ENCODE measurements at regions not wholly inside any gene's neighbourhood (a gene's known extent, or its start where the extent isn't known, plus 50 kb on each side); places are given as distances from the start of the nearest gene placed in this dataset.

- H3K4me3 ChIP-seq (ENCODE audit: insufficient read depth, low read depth, low read length): no peak overlapping the region
- no peak for DNase-seq
- no peaks in the 10 kb centered on the region for H3K36me3 ChIP-seq (replicated peaks; ENCODE audit: control insufficient read depth, insufficient read depth, low read length)
- no peaks in the 10 kb centered on the region for H3K27me3 ChIP-seq (ENCODE audit: control insufficient read depth, insufficient read depth, low read length)
Observed at GRCh38 chr18:29307231-29307630, 1130.3 kb upstream of the CDH2 start.

GRCh38 chr18:29305516-29305915 lies 1128.6 kb upstream of the CDH2 start:
- DNase-seq: no peak
- Histone ChIP-seq H3K27me3 (ENCODE audit: control insufficient read depth, insufficient read depth, low read length) (no peaks in the 10 kb centered on the region), H3K36me3 (replicated peaks; ENCODE audit: control insufficient read depth, insufficient read depth, low read length) (no peaks in the 10 kb centered on the region), H3K4me3 (ENCODE audit: insufficient read depth, low read depth, low read length) (no peak overlapping the region)

- no peaks in the 10 kb centered on the region for H3K36me3 ChIP-seq (replicated peaks; ENCODE audit: control insufficient read depth, insufficient read depth, low read length)
- DNase-seq: no peak
- no peak overlapping the region for H3K4me3 ChIP-seq (ENCODE audit: insufficient read depth, low read depth, low read length)
- H3K27me3 ChIP-seq (ENCODE audit: control insufficient read depth, insufficient read depth, low read length): no peaks in the 10 kb centered on the region
Observed at GRCh38 chr18:29301048-29301447, 1124.1 kb upstream of the CDH2 start.

- no peaks in the 10 kb centered on the region for H3K36me3 ChIP-seq (replicated peaks; ENCODE audit: control insufficient read depth, insufficient read depth, low read length)
Observed at GRCh38 chr18:29285471-29285870, 1108.5 kb upstream of the CDH2 start.

GRCh38 chr18:29271501-29271900 lies 1094.6 kb upstream of the CDH2 start:
- Histone ChIP-seq H3K4me3 (ENCODE audit: insufficient read depth, low read depth, low read length) (no peak overlapping the region), H3K27me3 (ENCODE audit: control insufficient read depth, insufficient read depth, low read length) (no peaks in the 10 kb centered on the region), H3K36me3 (replicated peaks; ENCODE audit: control insufficient read depth, insufficient read depth, low read length) (no peaks in the 10 kb centered on the region)
- no peak for DNase-seq

More at GRCh38 chr18:29285471-29285870, 1108.5 kb upstream of the CDH2 start:
- Histone ChIP-seq H3K4me3 (ENCODE audit: insufficient read depth, low read depth, low read length) (no peak overlapping the region), H3K27me3 (ENCODE audit: control insufficient read depth, insufficient read depth, low read length) (no peaks in the 10 kb centered on the region)
- DNase-seq: no peak

GRCh38 chr18:29259838-29260237 lies 1082.9 kb upstream of the CDH2 start:
- Histone ChIP-seq H3K4me3 (ENCODE audit: insufficient read depth, low read depth, low read length) (no peak overlapping the region), H3K27me3 (ENCODE audit: control insufficient read depth, insufficient read depth, low read length) (no peaks in the 10 kb centered on the region), H3K36me3 (replicated peaks; ENCODE audit: control insufficient read depth, insufficient read depth, low read length) (no peaks in the 10 kb centered on the region)
- DNase-seq: no peak

GRCh38 chr18:29254123-29254522 lies 1077.2 kb upstream of the CDH2 start:
- Histone ChIP-seq H3K27me3 (ENCODE audit: control insufficient read depth, insufficient read depth, low read length) (no peaks in the 10 kb centered on the region), H3K4me3 (ENCODE audit: insufficient read depth, low read depth, low read length) (no peak overlapping the region), H3K36me3 (replicated peaks; ENCODE audit: control insufficient read depth, insufficient read depth, low read length) (no peaks in the 10 kb centered on the region)
- DNase-seq: no peak

- no peak for DNase-seq
- Histone ChIP-seq H3K36me3 (replicated peaks; ENCODE audit: control insufficient read depth, insufficient read depth, low read length) (no peaks in the 10 kb centered on the region), H3K4me3 (ENCODE audit: insufficient read depth, low read depth, low read length) (no peak overlapping the region)
Observed at GRCh38 chr18:29251681-29252080, 1074.8 kb upstream of the CDH2 start.

GRCh38 chr18:29250843-29251242 lies 1073.9 kb upstream of the CDH2 start:
- Histone ChIP-seq H3K27me3 (ENCODE audit: control insufficient read depth, insufficient read depth, low read length) (no peaks in the 10 kb centered on the region), H3K4me3 (ENCODE audit: insufficient read depth, low read depth, low read length) (no peak overlapping the region), H3K36me3 (replicated peaks; ENCODE audit: control insufficient read depth, insufficient read depth, low read length) (no peaks in the 10 kb centered on the region)
- no peak for DNase-seq

More at GRCh38 chr18:29251681-29252080, 1074.8 kb upstream of the CDH2 start:
- no peaks in the 10 kb centered on the region for H3K27me3 ChIP-seq (ENCODE audit: control insufficient read depth, insufficient read depth, low read length)

GRCh38 chr18:29250259-29250658 lies 1073.3 kb upstream of the CDH2 start:
- H3K27me3 ChIP-seq (ENCODE audit: control insufficient read depth, insufficient read depth, low read length): no peaks in the 10 kb centered on the region
- no peaks in the 10 kb centered on the region for H3K36me3 ChIP-seq (replicated peaks; ENCODE audit: control insufficient read depth, insufficient read depth, low read length)
- no peak overlapping the region for H3K4me3 ChIP-seq (ENCODE audit: insufficient read depth, low read depth, low read length)
- no peak for DNase-seq

- no peak overlapping the region for H3K4me3 ChIP-seq (ENCODE audit: insufficient read depth, low read depth, low read length)
- DNase-seq: no peak
- H3K27me3 ChIP-seq (ENCODE audit: control insufficient read depth, insufficient read depth, low read length): no peaks in the 10 kb centered on the region
- H3K36me3 ChIP-seq (replicated peaks; ENCODE audit: control insufficient read depth, insufficient read depth, low read length): no peaks in the 10 kb centered on the region
Observed at GRCh38 chr18:29248805-29249204, 1071.9 kb upstream of the CDH2 start.

GRCh38 chr18:29241199-29241598 lies 1064.3 kb upstream of the CDH2 start:
- no peaks in the 10 kb centered on the region for H3K27me3 ChIP-seq (ENCODE audit: control insufficient read depth, insufficient read depth, low read length)
- DNase-seq: no peak
- no peaks in the 10 kb centered on the region for H3K36me3 ChIP-seq (replicated peaks; ENCODE audit: control insufficient read depth, insufficient read depth, low read length)
- H3K4me3 ChIP-seq (ENCODE audit: insufficient read depth, low read depth, low read length): no peak overlapping the region

- no peak for DNase-seq
- Histone ChIP-seq H3K36me3 (replicated peaks; ENCODE audit: control insufficient read depth, insufficient read depth, low read length) (no peaks in the 10 kb centered on the region), H3K4me3 (ENCODE audit: insufficient read depth, low read depth, low read length) (no peak overlapping the region), H3K27me3 (ENCODE audit: control insufficient read depth, insufficient read depth, low read length) (no peaks in the 10 kb centered on the region)
Observed at GRCh38 chr18:29234751-29235150, 1057.8 kb upstream of the CDH2 start.

- Histone ChIP-seq H3K36me3 (replicated peaks; ENCODE audit: control insufficient read depth, insufficient read depth, low read length) (no peaks in the 10 kb centered on the region), H3K4me3 (ENCODE audit: insufficient read depth, low read depth, low read length) (no peak overlapping the region), H3K27me3 (ENCODE audit: control insufficient read depth, insufficient read depth, low read length) (no peaks in the 10 kb centered on the region)
- no peak for DNase-seq
Observed at GRCh38 chr18:29226213-29226612, 1049.3 kb upstream of the CDH2 start.

- Histone ChIP-seq H3K4me3 (ENCODE audit: insufficient read depth, low read depth, low read length) (no peak overlapping the region), H3K36me3 (replicated peaks; ENCODE audit: control insufficient read depth, insufficient read depth, low read length) (no peaks in the 10 kb centered on the region), H3K27me3 (ENCODE audit: control insufficient read depth, insufficient read depth, low read length) (no peaks in the 10 kb centered on the region)
- DNase-seq: no peak
Observed at GRCh38 chr18:29225351-29225750, 1048.4 kb upstream of the CDH2 start.

GRCh38 chr18:29218091-29218490 lies 1041.2 kb upstream of the CDH2 start:
- Histone ChIP-seq H3K4me3 (ENCODE audit: insufficient read depth, low read depth, low read length) (no peak overlapping the region), H3K27me3 (ENCODE audit: control insufficient read depth, insufficient read depth, low read length) (no peaks in the 10 kb centered on the region), H3K36me3 (replicated peaks; ENCODE audit: control insufficient read depth, insufficient read depth, low read length) (no peaks in the 10 kb centered on the region)
- DNase-seq: no peak

Data from H7 (cell line).